IMR-90 (cell line): ENCODE measurements at regions not wholly inside any gene's neighbourhood (a gene's known extent, or its start where the extent isn't known, plus 50 kb on each side); places are given as distances from the start of the nearest gene placed in this dataset.

Experiments used
- ATAC-seq: fragments of 200-7000 bp; cut with Tn5 transposase; 2 replicates; pipeline ENCODE4 v1.9.1; 2020; ENCODE audit warnings: low read depth, mild to moderate bottlenecking, moderate library complexity
- BruUV-seq: library from RNA; stranded (reverse); fragments of 400-500 nt; replicated peaks from 2 replicates; lab custom pipeline; 2021; lab: Mats Ljungman, UMichigan
- CTCF ChIA-PET: fragments of 300-600 bp; formaldehyde crosslinking; extraction: SDS; loops from one replicate; lab custom pipeline; 2021; ENCODE audit warnings: antibody characterized with exemption; lab: Yijun Ruan, JAX
- POLR2A ChIA-PET: fragments of 300-600 bp; sonication (Branson Sonifier 250); formaldehyde crosslinking; loops from one replicate; lab custom pipeline; 2022; ENCODE audit warnings: antibody characterized with exemption; ENCODE audit not compliant: unreplicated experiment; lab: Charles Lee
- DNase-seq: peaks from one replicate; pipeline ENCODE4 v3.0.0; 2013
- H2AFZ ChIP-seq: replicated peaks from 2 replicates; pipeline ENCODE3; 2013; ENCODE audit warnings: low read length, mild to moderate bottlenecking; ENCODE audit not compliant: poor library complexity
- H2AK5ac ChIP-seq: 2 replicates; pipeline ENCODE4 v1.6.1; 2013; ENCODE audit warnings: low read depth, low read length, inconsistent platforms
- H2AK9ac ChIP-seq: replicated peaks from 2 replicates; pipeline ENCODE3; 2013; ENCODE audit warnings: mild to moderate bottlenecking, low read depth, low read length, moderate library complexity; ENCODE audit not compliant: poor library complexity
- H2BK120ac ChIP-seq: 2 replicates; pipeline ENCODE4 v1.6.1; 2013; ENCODE audit warnings: low read depth, low read length, inconsistent platforms
- H2BK15ac ChIP-seq: 3 replicates; pipeline ENCODE4 v1.6.1; 2013; ENCODE audit warnings: low read depth, low read length, inconsistent platforms
- H2BK20ac ChIP-seq: 2 replicates; pipeline ENCODE4 v1.6.1; 2013; ENCODE audit warnings: low read depth, mild to moderate bottlenecking, inconsistent platforms, low read length, moderate library complexity
- H2BK5ac ChIP-seq: 2 replicates; pipeline ENCODE4 v1.6.1; 2013; ENCODE audit warnings: mild to moderate bottlenecking, low read depth, low read length, inconsistent platforms; ENCODE audit not compliant: poor library complexity, severe bottlenecking
- H3K14ac ChIP-seq: replicated peaks from 2 replicates; pipeline ENCODE4 v1.6.1; 2013; ENCODE audit warnings: low read depth, low read length, inconsistent platforms
- H3K18ac ChIP-seq: 2 replicates; pipeline ENCODE4 v1.6.1; 2013; ENCODE audit warnings: low read depth, low read length, control low read depth
- H3K23ac ChIP-seq: 2 replicates; pipeline ENCODE4 v1.6.1; 2013; ENCODE audit warnings: low read depth, low read length, inconsistent platforms
- H3K27ac ChIP-seq: 2 replicates; pipeline ENCODE4 v1.5.1; 2013; ENCODE audit warnings: mild to moderate bottlenecking, control low read depth, low read length; ENCODE audit not compliant: insufficient read depth
- H3K27me3 ChIP-seq: 2 replicates; pipeline ENCODE4 v1.6.1; 2013; ENCODE audit warnings: low read length; ENCODE audit not compliant: control insufficient read depth, insufficient read depth
- H3K36me3 ChIP-seq: 2 replicates; pipeline ENCODE4 v1.6.1; 2013; ENCODE audit warnings: low read length, mixed read lengths; ENCODE audit not compliant: control insufficient read depth, insufficient read depth
- H3K4ac ChIP-seq: 2 replicates; pipeline ENCODE4 v1.6.1; 2013; ENCODE audit warnings: low read depth, low read length, inconsistent platforms
- H3K4me1 ChIP-seq: 2 replicates; pipeline ENCODE4 v1.6.1; 2013; ENCODE audit warnings: low read length, mixed read lengths; ENCODE audit not compliant: control insufficient read depth, insufficient read depth
- H3K4me2 ChIP-seq: 2 replicates; pipeline ENCODE4 v1.6.1; 2013; ENCODE audit warnings: low read depth, mild to moderate bottlenecking, control low read depth, low read length, moderate library complexity
- H3K4me3 ChIP-seq: 2 replicates; pipeline ENCODE4 v1.5.1; 2013; ENCODE audit warnings: low read depth, mild to moderate bottlenecking, control low read depth, low read length, moderate library complexity; ENCODE audit not compliant: insufficient read depth
- H3K56ac ChIP-seq: 2 replicates; pipeline ENCODE4 v1.6.1; 2013; ENCODE audit warnings: low read length, inconsistent platforms; ENCODE audit not compliant: insufficient read depth; ENCODE audit errors: extremely low read depth
- H3K79me1 ChIP-seq, 2 experiments: 2 replicates each; pipeline ENCODE4 v1.6.1; 2013; ENCODE audit warnings: low read length in 2 of 2, inconsistent platforms in 1 of 2, low read depth in 1 of 2
- H3K9ac ChIP-seq: 2 replicates; pipeline ENCODE4 v1.6.1; 2013; ENCODE audit warnings: low read depth, low read length, control low read depth
- H3K9me1 ChIP-seq: 2 replicates; pipeline ENCODE4 v1.6.1; 2013; ENCODE audit warnings: low read length, inconsistent platforms; ENCODE audit not compliant: insufficient read depth
- H3K9me3 ChIP-seq: 2 replicates; pipeline ENCODE4 v1.6.1; 2013; ENCODE audit warnings: low read length; ENCODE audit not compliant: control insufficient read depth, insufficient read depth
- H4K20me1 ChIP-seq: 2 replicates; pipeline ENCODE4 v1.6.1; 2013; ENCODE audit warnings: low read length, inconsistent platforms; ENCODE audit not compliant: insufficient read depth
- H4K5ac ChIP-seq: 2 replicates; pipeline ENCODE4 v1.6.1; 2013; ENCODE audit warnings: mild to moderate bottlenecking, low read depth, low read length, control low read depth
- H4K8ac ChIP-seq, 2 experiments: 2 replicates each; pipeline ENCODE4 v1.6.1; 2013; ENCODE audit warnings: low read depth in 2 of 2, low read length in 2 of 2, control low read depth in 1 of 2, inconsistent platforms in 1 of 2
- H4K91ac ChIP-seq: 2 replicates; pipeline ENCODE4 v1.6.1; 2013; ENCODE audit warnings: low read depth, low read length, inconsistent platforms; ENCODE audit not compliant: insufficient read depth
- MAFK ChIP-seq: IDR thresholded peaks from 2 replicates; pipeline ENCODE4 v1.6.1; 2012; ENCODE audit warnings: low read depth, low read length, improper control_type of control experiment
- WGBS, 2 experiments: methylation state at CpG; one replicate each; pipeline versions ENCODE4 v1.1.5 to v1.1.7; 2013; ENCODE audit warnings: missing lambda C conversion rate in 2 of 2; ENCODE audit not compliant: insufficient read length in 1 of 2; ENCODE audit errors: extremely low coverage in 2 of 2; 5-methylcytosine and 5-hydroxymethylcytosine counted together
- dilution Hi-C: fragments of 300-500 bp; cut with HindIII; formaldehyde crosslinking; loops from one replicate; pipeline ENCODE4 v1.14.3; 2018; ENCODE audit warnings: low sequenced_read_pairs; ENCODE audit not compliant: unreplicated experiment
- in situ Hi-C: fragments of 300-500 bp; cut with MboI; formaldehyde crosslinking; loops from 3 replicates; pipeline ENCODE4 v1.14.3; 2019; ENCODE audit warnings: low sequenced_read_pairs, inconsistent platforms, mixed read lengths
- intact Hi-C: fragments of 100-400 bp; cut with micrococcal nuclease; formaldehyde crosslinking; loops from 2 replicates; pipeline ENCODE4 v1.10.0; 2022

DNA sequence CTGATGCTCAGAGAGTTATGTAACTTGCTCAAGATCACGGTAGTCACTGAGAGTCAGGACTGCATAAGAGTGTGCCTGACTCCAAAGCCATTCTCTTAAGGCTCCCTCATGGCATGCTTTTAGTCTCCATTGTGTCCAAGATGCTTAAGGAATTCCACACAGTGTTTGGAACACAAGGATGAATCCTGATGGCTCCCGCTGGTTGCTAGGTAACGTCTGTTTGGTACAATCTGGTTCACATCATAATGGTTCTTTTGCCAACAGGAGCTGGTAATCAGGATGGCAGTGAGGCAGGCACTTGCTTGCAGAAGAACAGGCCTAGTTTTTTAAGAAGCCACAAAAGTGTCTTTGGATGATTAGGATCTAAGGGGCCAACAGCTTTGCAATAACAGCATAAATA lies 436.5 kb upstream of the DAB1 start:
- no peaks in the 10 kb centered on the region for H3K27me3 ChIP-seq
- H2AK9ac ChIP-seq: no peak overlapping the region
- H4K5ac ChIP-seq: no peak overlapping the region
- no peaks in the 10 kb centered on the region for H3K4me1 ChIP-seq
- no TSS peak for BruUV-seq
- H2AK5ac ChIP-seq: no peak overlapping the region
- H4K8ac ChIP-seq: no peak overlapping the region
- ATAC-seq (no peak), DNase-seq (no peak)
- 36% methylated on average over 2 of the region's 3 CpGs; no CpG with 5 or more reads in 1 of the 2 experiments for WGBS, 2 experiments
- no peaks in the 10 kb centered on the region for H3K79me1 ChIP-seq
- H3K4me3 ChIP-seq: no peak overlapping the region
- H3K56ac ChIP-seq: no peak overlapping the region
- H3K14ac ChIP-seq: no peak overlapping the region
- CTCF ChIA-PET: no interaction called here
- H3K23ac ChIP-seq: no peak overlapping the region
- no peak overlapping the region for H2BK120ac ChIP-seq
- H4K91ac ChIP-seq: no peak overlapping the region
- H3K9ac ChIP-seq: no peak overlapping the region
- POLR2A ChIA-PET: no interaction called here
- dilution Hi-C loops (no loop called here), in situ Hi-C loops (no loop called here), intact Hi-C loops (no loop called here)
- H3K27ac ChIP-seq: no peak overlapping the region
- no peak overlapping the region for H2AFZ ChIP-seq
- no peaks in the 10 kb centered on the region for H3K36me3 ChIP-seq
- H3K18ac ChIP-seq: no peak overlapping the region
- no peak overlapping the region for H2BK15ac ChIP-seq
- no peak for TF ChIP-seq MAFK
- no peaks in the 10 kb centered on the region for H4K20me1 ChIP-seq
- H2BK20ac ChIP-seq: no peak overlapping the region
- H3K9me3 ChIP-seq: peaks cover 2% of the 10 kb centered on the region; the same call in 1 of the 2 replicates
- no peak overlapping the region for H3K4me2 ChIP-seq
- no peak overlapping the region for H3K4ac ChIP-seq
- no peak overlapping the region for H2BK5ac ChIP-seq
- no peaks in the 10 kb centered on the region for H3K9me1 ChIP-seq
